Stimulated activated CD4-positive, alpha-beta T cell treated with anti-CD3 and anti-CD28 coated beads, Interleukin-15, amount 100 ng/mL, for 1 hour (primary cell): ENCODE measurements at regions not wholly inside any gene's neighbourhood (a gene's known extent, or its start where the extent isn't known, plus 50 kb on each side); places are given as distances from the start of the nearest gene placed in this dataset.

Source experiments
- DNase-seq, 2 donors: peaks; one replicate each; pipeline ENCODE4 v3.0.0-alpha.2; 2020; ENCODE audit warnings: low read depth in 1 of 2, low spot score in 1 of 2

GRCh38 chr6:95352064-95352795, 225.1 kb upstream of the MANEA start:
- DNase-seq, result no peak

GRCh38 chr6:95354551-95354950, 222.8 kb upstream of the MANEA start:
- no peak for DNase-seq

DNA sequence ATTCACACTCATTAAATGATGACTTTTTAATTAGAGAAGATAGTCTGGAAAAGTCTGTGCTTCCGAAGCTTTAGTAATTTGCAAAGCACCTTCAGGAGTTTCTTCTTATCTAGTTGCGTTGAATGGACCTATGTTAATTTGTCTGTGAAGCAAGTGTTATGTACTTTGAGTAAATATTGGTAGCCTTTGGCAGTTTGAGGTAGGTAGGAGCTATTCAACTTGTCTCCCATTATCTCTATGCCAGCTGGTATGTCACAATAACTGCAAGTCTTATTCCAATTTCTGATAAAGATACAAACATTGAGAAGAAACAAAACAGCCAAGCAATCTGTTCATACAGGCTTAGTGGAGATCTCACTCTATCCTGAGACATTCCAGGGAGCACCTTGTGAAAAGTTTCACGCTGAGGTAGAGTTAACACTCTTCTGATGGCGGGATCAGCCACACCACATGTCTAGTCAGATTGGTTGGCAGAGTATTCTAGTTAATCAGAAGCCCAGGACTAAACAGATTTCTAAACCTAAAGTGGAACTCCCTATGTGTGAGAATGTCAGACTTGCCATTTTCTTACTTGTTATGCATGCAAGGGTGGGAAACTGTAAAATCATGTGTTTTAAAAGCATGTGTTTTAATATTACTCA, 219.8 kb upstream of the MANEA start:
- DNase-seq, result no peak

DNA sequence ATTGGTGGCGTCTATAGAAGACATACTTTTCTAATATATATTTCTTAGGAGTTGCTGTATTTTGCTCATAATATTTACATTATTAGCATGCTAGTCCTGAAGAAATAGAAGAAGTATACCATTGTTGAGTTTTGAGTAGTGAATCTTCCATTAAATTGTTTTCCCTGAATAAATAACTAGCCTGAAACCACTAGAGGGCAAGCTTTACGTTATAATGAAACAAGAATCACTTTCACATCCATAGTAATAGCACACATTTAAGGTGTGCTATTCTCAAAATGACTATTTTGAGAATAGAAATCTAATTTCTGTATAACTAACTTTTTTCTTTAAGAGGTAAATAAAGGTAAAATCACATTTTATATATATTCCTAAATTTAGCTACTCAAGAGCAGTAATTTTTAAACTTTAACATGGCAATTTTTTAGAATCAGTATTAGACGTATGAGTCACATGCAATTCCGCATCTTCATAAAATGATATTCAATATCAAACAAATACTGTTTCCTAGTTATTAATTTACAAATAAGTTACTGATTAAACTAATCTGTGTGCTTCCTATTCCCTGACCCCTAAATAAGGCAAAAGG, 213.2 kb upstream of the MANEA start:
- DNase-seq, result no peak

DNA sequence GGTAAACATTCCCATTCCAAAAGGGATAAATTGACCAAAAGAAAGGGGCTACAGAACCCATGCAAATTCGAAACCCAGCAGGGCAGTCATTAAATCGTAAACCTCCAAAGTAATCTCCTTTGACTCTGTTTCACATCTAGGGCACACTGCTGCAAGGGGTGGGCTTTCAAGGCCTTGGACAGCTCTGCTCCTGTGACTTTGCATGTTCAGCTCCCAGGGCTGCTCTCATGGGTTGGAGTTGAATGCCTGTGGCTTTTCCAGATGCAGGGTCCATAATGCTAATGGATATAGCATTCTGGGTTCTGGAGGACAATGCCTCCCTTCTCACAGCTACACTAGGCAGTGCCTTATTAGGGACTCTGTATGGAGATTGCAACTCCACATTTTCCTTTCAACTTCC, 211.9 kb upstream of the MANEA start:
- DNase-seq, result no peak

GRCh38 chr6:95366414-95366813, 210.9 kb upstream of the MANEA start:
- DNase-seq, result no peak

DNA sequence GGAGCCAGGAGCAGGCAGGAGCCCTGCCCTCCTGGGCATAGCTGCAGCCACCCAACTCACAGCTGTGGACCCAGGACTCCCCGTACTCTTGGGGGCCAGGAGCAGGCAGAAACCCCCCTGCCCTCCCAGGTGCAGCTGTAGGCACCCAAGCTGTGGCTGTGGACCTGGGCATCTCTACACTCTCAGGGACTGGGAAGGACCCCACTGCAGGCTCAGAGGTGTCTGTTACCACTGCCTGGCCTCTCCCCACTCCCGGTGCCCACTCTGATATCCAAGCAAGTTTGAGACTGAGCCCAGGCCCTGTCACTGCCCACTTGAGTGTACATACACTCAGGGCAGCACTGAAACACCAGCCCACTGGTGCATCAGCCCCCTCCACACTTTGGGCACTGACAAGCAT, 193.5 kb upstream of the MANEA start:
- no peak for DNase-seq

DNA sequence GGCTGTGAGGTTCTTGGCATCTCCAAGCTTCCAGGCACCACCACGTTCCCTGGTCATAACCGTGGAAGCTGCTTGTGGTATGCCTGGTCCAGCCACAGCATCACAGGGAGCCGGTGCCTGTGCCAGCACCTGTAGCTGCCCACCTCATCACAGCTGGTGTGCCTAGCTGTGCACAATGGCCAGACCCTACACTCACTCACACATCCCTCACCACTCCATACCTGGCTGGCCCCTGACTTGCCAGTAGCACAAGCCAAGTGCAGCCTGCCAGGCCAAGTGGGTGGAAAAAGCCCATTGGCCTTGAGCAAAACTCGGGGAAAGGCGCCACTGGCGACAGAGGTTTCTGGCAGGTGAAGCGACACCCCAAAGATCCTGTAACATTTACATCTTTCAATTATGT, 192.3 kb upstream of the MANEA start:
- DNase-seq, result no peak

DNA sequence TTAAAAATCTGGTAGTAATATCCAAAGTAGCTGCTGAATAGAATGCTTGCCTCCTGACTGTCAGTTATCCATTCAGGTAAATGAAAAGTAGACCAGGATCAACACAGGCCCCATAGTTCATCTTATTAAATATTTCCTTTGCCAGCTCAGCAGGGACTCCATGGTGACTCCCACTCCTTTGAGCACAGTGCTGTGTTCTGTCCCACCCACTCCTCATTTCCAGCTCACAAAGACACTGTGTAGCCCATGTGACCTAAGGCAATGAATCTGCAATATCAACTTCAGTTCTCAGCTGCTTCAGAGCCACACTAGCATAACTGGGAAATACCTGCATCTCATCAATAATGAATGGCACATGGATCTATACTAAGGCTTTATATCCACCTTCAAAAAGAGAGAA, 189.5 kb upstream of the MANEA start:
- DNase-seq, result no peak

DNA sequence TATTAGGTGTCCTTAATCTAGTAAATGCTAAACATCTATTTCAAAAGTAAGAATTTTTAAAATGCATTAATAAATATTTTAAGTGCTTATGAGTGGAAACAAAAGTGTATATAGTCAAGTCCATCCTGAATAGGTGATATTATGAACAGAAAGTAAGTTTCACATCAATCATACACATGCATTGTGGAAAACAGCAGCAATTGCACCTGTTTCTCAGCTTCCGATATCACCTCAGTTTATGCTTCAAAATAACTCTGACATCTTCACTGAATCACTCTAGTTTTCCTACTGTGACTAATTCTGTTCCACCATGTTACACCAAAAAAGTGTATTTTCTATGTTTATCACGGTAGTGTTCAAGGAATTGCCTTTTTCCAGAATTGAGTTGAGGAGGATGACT, 172.6 kb upstream of the MANEA start:
- DNase-seq, result no peak

DNA sequence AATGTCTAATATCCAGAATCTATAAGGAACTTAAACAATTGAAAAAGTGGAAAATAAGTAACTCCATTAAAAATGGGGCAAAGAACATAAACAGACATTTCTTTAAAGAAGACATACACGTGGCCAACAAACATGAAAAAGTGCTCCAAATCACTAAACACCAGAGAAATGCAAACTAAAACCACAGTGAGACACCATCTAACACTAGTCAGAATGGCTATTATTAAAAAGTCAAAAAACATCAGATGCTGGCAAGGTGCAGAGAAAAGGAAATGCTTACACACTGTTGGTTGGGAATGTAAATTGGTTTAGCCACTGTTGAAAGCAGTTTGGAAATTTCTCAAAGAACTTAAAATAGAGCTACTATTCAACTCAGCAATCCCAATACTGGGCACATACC, 169.2 kb upstream of the MANEA start:
- DNase-seq, result no peak

DNA sequence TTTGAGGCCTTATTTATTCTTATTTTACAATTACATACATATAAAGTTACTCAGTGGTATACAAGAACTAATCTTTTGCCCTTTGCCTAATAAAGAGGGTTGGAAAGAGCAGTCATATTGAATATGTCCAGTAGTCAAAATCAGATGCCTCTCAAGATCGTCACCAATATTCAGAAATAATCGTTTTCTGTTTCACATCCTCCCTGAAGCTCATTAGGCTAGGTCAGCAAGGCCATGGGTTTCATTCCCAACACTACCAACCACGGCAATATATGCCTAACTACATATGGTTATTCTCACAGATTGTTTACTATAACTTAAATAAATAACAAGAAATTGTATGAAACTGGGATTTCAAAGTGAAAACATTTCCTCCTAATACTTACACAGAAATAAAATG, 167.2 kb upstream of the MANEA start:
- no peak for DNase-seq

DNA sequence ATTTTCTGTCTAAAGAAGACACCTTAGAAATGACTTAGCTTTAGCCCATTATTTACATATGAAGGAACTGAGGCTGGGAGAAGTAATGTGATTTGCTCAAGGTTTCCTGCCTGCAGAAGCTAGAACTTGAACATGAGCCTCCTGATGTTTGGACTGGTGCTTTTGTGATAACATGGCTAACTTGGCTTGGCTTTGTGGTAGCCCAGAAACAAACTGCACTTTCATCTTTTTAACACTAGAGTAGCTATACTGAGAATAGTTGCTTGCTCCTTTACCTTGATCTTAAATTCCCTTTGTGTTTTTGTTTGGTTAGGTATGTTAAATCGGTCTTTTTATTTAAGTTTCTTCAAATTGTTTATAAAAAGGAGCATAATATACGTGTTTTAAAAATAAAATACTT, 163.5 kb upstream of the MANEA start:
- no peak for DNase-seq

- no peak for DNase-seq
Measured at GRCh38 chr6:95417856-95418255, 159.5 kb upstream of the MANEA start.

GRCh38 chr6:95420792-95421191, 156.5 kb upstream of the MANEA start:
- no peak for DNase-seq

GRCh38 chr6:95423331-95423730, 154.0 kb upstream of the MANEA start:
- DNase-seq, result no peak

DNA sequence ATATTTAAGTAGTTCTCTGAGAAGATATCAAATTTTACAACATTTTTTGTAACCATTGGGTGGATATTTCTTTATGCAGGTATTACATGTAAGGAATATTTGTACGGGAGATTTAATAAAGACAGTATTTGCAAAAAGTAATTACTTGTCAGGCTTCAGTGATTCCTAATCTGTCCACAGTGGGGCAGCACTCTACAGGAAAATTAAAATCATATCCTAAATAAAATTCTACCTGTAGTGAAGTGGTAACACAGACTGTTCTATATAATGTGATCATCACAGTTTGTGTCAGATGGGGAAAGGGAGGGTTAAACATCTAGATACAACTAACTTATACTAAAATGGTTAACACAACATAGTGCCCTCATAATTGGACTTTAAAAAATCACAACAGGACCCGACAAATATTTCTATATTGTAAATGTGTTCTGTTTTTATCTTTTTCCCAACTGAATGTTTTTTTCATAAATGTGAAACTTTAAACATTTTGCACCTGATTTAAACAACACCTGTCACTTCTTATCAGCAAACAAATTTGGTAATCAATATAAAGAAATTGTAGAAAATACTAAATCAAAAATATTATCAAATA, 145.6 kb upstream of the MANEA start:
- peak in 1 of 2 donors; percentile 2 for DNase-seq

DNA sequence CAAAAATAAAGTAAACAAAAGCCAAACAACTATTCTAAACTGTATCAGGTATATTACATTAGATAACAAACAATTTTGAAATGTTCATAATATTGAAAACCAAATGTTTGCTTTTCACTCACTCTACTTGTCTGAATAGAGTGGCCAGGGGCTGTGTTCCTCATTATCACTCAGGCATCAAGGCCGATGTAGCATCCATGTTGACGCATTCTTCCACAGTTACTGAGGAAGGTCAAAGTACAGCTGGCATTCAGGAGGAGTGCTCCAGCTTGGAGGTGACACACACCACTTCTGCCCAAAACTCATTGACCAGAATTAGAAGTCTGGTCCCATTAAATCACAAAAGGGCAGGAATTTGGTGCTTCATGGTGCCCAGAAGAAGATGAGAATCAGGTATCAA, 137.6 kb upstream of the MANEA start:
- DNase-seq, result no peak

- DNase-seq, result no peak
Measured at GRCh38 chr6:95448208-95448607, 129.1 kb upstream of the MANEA start.

GRCh38 chr6:95469511-95469910, 107.8 kb upstream of the MANEA start:
- no peak for DNase-seq

DNA sequence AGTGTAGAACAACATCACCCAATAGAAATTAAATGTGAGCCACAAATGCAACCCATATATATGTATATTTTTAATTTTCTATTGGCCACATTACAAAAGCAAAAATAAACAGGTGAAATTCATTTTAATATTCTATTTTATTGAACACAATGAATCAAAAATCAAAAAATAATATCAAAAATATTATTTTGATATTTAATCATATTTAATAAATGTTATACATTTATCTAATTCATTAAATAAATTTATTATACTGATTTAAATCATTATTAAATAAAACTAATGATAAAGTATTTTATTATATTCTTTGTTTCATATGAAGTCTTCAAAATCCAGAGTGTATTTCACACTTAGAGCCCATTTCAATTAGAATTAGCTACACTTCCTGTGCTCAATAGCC, 98.4 kb upstream of the MANEA start:
- DNase-seq, result no peak

GRCh38 chr6:95487817-95488216, 89.5 kb upstream of the MANEA start:
- DNase-seq, result no peak
